Naive B cell (primary cell): ENCODE measurements at regions not wholly inside any gene's neighbourhood (a gene's known extent, or its start where the extent isn't known, plus 50 kb on each side); places are given as distances from the start of the nearest gene placed in this dataset.
A peak's percentile ranks its signal among the peaks of the same experiment; 100 is the strongest.

Experiments
- ATAC-seq, 2 donors: fragments of 150-1000 bp; cut with Tn5 transposase; 2 replicates each; pipeline ENCODE4 v1.10.0; 2021; ENCODE audit warnings: low read depth in 2 of 2, mild to moderate bottlenecking in 2 of 2, moderate library complexity in 2 of 2
- DNase-seq: peaks from one replicate; pipeline ENCODE4 v3.0.0; 2022
- H3K27ac Mint-ChIP-seq, 6 donors: one replicate each; pipeline ENCODE4 v1.8.0; 2020 to 2022; ENCODE audit warnings: mild to moderate bottlenecking in 6 of 6, mixed read lengths in 6 of 6, moderate library complexity in 5 of 6, inconsistent platforms in 2 of 6
- H3K27me3 Mint-ChIP-seq, 3 donors: one replicate each; pipeline ENCODE4 v1.8.0; 2021 to 2022; ENCODE audit warnings: mixed read lengths in 3 of 3, mild to moderate bottlenecking in 1 of 3
- H3K36me3 Mint-ChIP-seq, 2 donors: one replicate each; pipeline ENCODE4 v1.8.0; 2020 to 2022; ENCODE audit warnings: mixed read lengths in 2 of 2, inconsistent platforms in 1 of 2, mild to moderate bottlenecking in 1 of 2
- H3K4me1 Mint-ChIP-seq, 3 donors: one replicate each; pipeline ENCODE4 v1.8.0; 2020 to 2022; ENCODE audit warnings: mixed read lengths in 3 of 3, inconsistent platforms in 1 of 3, mild to moderate bottlenecking in 1 of 3, moderate library complexity in 1 of 3
- H3K4me3 Mint-ChIP-seq, 8 donors: one replicate each; pipeline ENCODE4 v1.8.0; 2020 to 2022; ENCODE audit warnings: mild to moderate bottlenecking in 8 of 8, mixed read lengths in 8 of 8, moderate library complexity in 8 of 8, inconsistent platforms in 2 of 8
- H3K9me3 Mint-ChIP-seq, 7 donors: one replicate each; pipeline ENCODE4 v1.8.0; 2020 to 2022; ENCODE audit warnings: mixed read lengths in 7 of 7, mild to moderate bottlenecking in 5 of 7, inconsistent platforms in 2 of 7, moderate library complexity in 1 of 7

DNA sequence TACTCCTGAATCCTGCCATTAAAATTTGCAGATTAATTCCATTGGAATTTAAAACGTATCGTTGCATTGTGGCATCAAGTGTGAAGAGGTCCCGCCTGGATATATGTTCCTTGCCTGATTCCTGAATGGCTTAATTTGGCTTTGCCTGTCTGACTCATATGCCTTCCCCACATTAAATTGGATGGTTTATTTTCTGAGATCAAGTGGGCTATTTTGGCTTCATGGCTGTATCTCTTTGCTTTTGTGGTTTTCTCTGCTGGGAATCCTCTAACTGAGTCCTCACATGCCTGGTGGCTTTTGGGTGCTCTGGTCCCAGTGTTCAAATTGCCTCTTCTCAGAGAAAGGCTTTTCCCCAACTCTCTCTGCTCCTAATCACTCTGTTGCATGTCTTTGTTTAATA, 127.9 kb upstream of the DYRK2 start:
- no peak for DNase-seq
- Mint-ChIP-seq H3K36me3 (no peaks in the 10 kb centered on the region), H3K9me3 (no peaks in the 10 kb centered on the region), H3K27ac (no peak overlapping the region), H3K4me1 (peaks cover 11 to 18% (median 12%) of the 10 kb centered on the region in 3 donors), H3K27me3 (peaks cover 0 to 5% (median 0%) of the 10 kb centered on the region in 3 donors), H3K4me3 (no peak overlapping the region)
- ATAC-seq: no peak

DNA sequence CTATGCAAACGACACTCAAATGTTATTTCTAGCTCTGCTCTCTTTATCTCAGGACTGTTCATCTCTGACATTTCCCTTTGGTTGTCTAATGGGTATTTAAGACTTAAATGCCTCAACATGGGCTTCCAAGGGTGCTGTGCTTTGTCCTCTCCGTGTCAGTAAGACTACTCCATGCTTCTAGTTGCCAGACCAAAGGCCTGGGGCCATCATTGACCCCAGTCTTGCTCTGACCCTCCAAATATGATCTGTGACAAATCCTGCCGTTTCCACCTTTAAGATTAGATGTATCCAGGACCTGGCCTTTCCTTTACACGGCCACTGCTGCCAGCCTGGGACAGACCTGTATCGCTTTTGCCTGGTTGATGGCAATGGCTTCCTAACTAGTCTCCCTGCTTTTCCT, 126.3 kb upstream of the DYRK2 start:
- ATAC-seq (no peak), DNase-seq (no peak)
- Mint-ChIP-seq H3K4me1 (peaks cover 6 to 9% (median 7%) of the 10 kb centered on the region in 3 donors), H3K4me3 (no peak overlapping the region), H3K27me3 (peaks cover 0 to 1% (median 0%) of the 10 kb centered on the region in 3 donors), H3K27ac (peak overlapping the region in 2 of 6 donors; percentile 7 to 51), H3K36me3 (no peaks in the 10 kb centered on the region), H3K9me3 (no peaks in the 10 kb centered on the region)

DNA sequence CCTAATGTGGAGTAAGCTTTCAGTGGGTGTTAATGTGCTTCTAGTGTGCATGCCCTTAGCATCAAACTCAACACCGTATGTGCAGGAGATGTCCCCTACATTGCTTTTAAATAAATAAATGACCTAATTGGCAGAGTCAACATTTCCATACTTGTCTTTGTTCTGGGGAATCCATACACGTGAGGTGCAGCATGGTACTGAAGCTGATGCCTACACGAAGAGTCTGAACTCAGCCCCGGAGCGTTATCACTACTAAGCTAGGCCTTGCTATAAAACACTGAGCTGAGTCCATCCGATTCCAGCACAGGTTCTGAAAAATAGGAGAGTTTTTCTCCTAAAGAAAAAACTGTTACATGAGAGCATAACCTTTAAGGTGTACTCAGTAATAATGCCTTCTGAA, 125.0 kb upstream of the DYRK2 start:
- H3K4me3 Mint-ChIP-seq: no peak overlapping the region
- H3K36me3 Mint-ChIP-seq: no peaks in the 10 kb centered on the region
- no peaks in the 10 kb centered on the region for H3K9me3 Mint-ChIP-seq
- no peak for DNase-seq
- no peaks in the 10 kb centered on the region for H3K27me3 Mint-ChIP-seq
- H3K4me1 Mint-ChIP-seq: peaks cover 6 to 9% (median 7%) of the 10 kb centered on the region in 3 donors
- no peak for ATAC-seq
- H3K27ac Mint-ChIP-seq: no peak overlapping the region

- DNase-seq: no peak
- peaks cover 0 to 4% (median 0%) of the 10 kb centered on the region in 3 donors for H3K27me3 Mint-ChIP-seq
- peak in 1 of 2 donors; percentile 55 for ATAC-seq
- H3K9me3 Mint-ChIP-seq: no peaks in the 10 kb centered on the region
- no peaks in the 10 kb centered on the region for H3K36me3 Mint-ChIP-seq
- peak overlapping the region in 2 of 6 donors; percentile 9 to 53 for H3K27ac Mint-ChIP-seq
- H3K4me3 Mint-ChIP-seq: no peak overlapping the region
- H3K4me1 Mint-ChIP-seq: peaks cover 6 to 9% (median 7%) of the 10 kb centered on the region in 3 donors
These were observed 123.5 kb upstream of the DYRK2 start for GRCh38 chr12:67524861-67525616.

DNA sequence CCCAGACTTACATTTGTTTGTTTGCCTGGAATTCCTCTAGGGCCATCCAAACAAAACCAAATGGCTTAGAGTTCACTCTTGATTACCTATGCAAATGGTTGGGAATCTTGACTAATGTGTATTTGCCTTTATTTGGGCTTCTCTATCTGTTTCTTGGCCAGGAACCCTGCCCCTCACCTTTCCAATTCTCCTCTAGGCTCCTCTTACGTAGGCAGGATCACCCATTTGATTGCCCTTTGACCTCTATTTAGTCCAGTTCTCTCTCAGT, 123.0 kb upstream of the DYRK2 start:
- peaks cover 6 to 9% (median 7%) of the 10 kb centered on the region in 3 donors for H3K4me1 Mint-ChIP-seq
- no peak for DNase-seq
- H3K27me3 Mint-ChIP-seq: peaks cover 0 to 9% (median under 1%) of the 10 kb centered on the region in 3 donors
- H3K36me3 Mint-ChIP-seq: no peaks in the 10 kb centered on the region
- H3K27ac Mint-ChIP-seq: no peak overlapping the region
- no peaks in the 10 kb centered on the region for H3K9me3 Mint-ChIP-seq
- H3K4me3 Mint-ChIP-seq: no peak overlapping the region
- no peak for ATAC-seq

DNA sequence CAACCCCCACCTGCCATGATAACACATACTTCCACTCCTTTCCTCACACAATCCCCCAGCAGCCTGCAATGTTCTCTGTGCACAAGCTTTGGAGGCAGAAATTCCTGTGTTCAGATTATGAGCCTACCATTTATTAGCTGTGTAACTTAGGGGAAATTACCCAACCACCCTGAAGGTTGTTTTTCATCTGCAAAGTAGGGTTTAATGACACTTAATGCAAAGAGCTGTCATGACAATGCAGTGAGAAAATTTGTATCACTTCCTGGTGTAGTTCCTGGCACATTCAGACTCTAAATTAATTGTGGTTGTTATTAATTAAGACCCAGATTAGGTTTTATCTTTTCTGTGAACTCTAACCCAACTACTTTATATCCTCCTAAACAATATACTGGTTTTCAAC, 122.4 kb upstream of the DYRK2 start:
- no peaks in the 10 kb centered on the region for H3K36me3 Mint-ChIP-seq
- no peak overlapping the region for H3K4me3 Mint-ChIP-seq
- DNase-seq (no peak), ATAC-seq (no peak)
- peaks cover 0 to 15% (median 6%) of the 10 kb centered on the region in 3 donors for H3K27me3 Mint-ChIP-seq
- no peak overlapping the region for H3K27ac Mint-ChIP-seq
- peaks cover 0 to 2% (median 0%) of the 10 kb centered on the region in 7 donors for H3K9me3 Mint-ChIP-seq
- H3K4me1 Mint-ChIP-seq: peaks cover 6 to 9% (median 7%) of the 10 kb centered on the region in 3 donors

DNA sequence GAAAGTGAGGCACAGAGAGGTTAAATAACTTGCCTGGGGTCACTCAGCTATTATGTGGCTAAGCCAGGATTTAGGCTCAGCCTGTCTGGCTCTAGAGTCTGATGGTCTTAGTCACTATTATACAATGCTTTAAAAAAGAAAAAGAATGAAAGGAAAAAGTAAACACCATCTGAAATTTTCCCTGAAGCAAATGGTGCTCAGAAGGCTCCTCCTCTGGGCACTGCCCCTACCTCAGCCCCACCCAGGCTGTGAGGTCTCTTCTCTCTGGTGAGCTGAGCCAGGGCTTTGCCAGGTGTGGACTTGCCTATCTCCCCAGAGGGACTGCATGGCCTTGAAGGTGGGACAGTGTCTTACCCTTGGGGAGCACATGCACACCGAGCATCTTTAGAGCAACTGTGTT, 117.5 kb upstream of the DYRK2 start:
- H3K27ac Mint-ChIP-seq: no peak overlapping the region
- ATAC-seq: no peak
- peaks cover 0 to 2% (median 0%) of the 10 kb centered on the region in 7 donors for H3K9me3 Mint-ChIP-seq

GRCh38 chr12:67531501-67531900, 117.0 kb upstream of the DYRK2 start:
- ATAC-seq (no peak), DNase-seq (no peak)
- Mint-ChIP-seq H3K4me3 (no peak overlapping the region), H3K9me3 (peaks cover 0 to 2% (median 0%) of the 10 kb centered on the region in 7 donors), H3K36me3 (no peaks in the 10 kb centered on the region), H3K27me3 (peaks cover 6 to 24% (median 8%) of the 10 kb centered on the region in 3 donors), H3K27ac (no peak overlapping the region), H3K4me1 (no peaks in the 10 kb centered on the region)

More for the DNA sequence above, 117.5 kb upstream of the DYRK2 start:
- H3K4me1 Mint-ChIP-seq: peaks cover 0 to 1% (median under 1%) of the 10 kb centered on the region in 3 donors
- H3K36me3 Mint-ChIP-seq: no peaks in the 10 kb centered on the region
- DNase-seq: no peak
- peaks cover 6 to 24% (median 8%) of the 10 kb centered on the region in 3 donors for H3K27me3 Mint-ChIP-seq
- no peak overlapping the region for H3K4me3 Mint-ChIP-seq

DNA sequence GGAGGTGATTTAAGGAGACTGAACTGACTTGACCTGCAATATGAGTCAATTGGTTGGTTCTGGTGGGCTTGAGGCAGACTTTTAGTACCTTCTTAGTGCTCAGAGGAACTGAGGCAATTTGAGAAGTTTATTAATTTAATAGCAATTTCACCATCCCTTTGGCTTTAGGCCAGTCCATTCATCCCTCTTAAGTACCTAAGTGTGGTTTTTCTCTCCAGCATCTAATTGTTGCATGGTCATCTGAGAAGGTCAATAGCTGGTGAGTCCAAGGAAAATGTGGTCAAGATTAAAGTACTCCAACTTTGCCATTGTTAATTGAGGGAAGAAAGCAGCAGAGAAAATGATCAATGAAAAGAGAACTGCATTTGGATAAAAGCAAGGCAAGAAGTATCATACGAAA, 115.4 kb upstream of the DYRK2 start:
- DNase-seq: no peak
- H3K4me1 Mint-ChIP-seq: no peaks in the 10 kb centered on the region
- H3K27me3 Mint-ChIP-seq: peaks cover 6 to 29% (median 8%) of the 10 kb centered on the region in 3 donors
- H3K27ac Mint-ChIP-seq: no peak overlapping the region
- H3K36me3 Mint-ChIP-seq: no peaks in the 10 kb centered on the region
- no peak for ATAC-seq
- H3K4me3 Mint-ChIP-seq: no peak overlapping the region
- H3K9me3 Mint-ChIP-seq: peaks cover 0 to 2% (median 0%) of the 10 kb centered on the region in 7 donors

- H3K27ac Mint-ChIP-seq: no peak overlapping the region
- H3K4me1 Mint-ChIP-seq: no peaks in the 10 kb centered on the region
- no peak for ATAC-seq
These were observed 114.5 kb upstream of the DYRK2 start for GRCh38 chr12:67534046-67534445.

DNA sequence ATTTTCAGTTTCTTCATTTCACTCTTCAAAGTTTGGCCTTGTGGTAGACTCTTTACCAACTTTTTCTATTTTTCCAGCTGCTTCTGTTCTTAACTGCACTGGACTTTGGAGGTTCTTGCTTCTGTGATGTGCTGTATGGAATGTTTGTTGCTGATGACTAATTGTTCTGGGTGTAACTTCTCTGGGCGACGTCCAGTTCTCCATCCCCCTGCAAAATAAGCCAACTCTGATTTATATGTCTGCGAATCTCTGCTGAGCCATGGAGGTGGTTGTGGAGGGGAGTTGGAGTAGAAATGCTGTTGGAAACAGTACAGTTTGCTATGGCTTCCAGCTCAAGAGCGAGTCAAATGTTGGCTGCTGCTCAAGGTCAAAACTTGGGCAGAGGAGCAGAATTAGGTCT, 113.9 kb upstream of the DYRK2 start:
- Mint-ChIP-seq H3K27ac (no peak overlapping the region), H3K36me3 (no peaks in the 10 kb centered on the region), H3K4me1 (no peaks in the 10 kb centered on the region), H3K27me3 (peaks cover 6 to 36% (median 12%) of the 10 kb centered on the region in 3 donors), H3K4me3 (no peak overlapping the region), H3K9me3 (peaks cover 0 to 2% (median 0%) of the 10 kb centered on the region in 7 donors)
- DNase-seq (no peak), ATAC-seq (no peak)

More at GRCh38 chr12:67534046-67534445, 114.5 kb upstream of the DYRK2 start:
- Mint-ChIP-seq H3K36me3 (no peaks in the 10 kb centered on the region), H3K27me3 (peaks cover 6 to 30% (median 8%) of the 10 kb centered on the region in 3 donors), H3K4me3 (no peak overlapping the region), H3K9me3 (peaks cover 0 to 2% (median 0%) of the 10 kb centered on the region in 7 donors)
- no peak for DNase-seq

DNA sequence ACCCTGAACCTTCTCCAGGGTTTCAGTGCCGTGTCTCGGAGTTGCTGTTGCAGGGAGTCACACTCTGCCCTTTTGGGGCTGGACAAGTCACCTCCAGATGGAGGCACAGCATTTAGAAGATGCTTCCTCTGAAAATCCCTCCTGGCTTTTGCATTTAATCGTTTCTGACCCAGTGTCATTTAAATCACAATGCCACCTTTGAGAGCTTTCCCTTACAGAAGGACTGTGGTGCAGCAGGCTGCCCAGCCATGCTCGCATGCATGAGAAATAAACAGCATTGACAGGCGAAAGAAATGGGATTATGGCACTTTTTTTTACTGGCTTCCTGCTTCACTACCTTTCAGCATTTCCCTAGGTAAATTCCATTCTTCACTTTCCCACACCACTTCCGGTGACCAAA, 113.4 kb upstream of the DYRK2 start:
- DNase-seq (no peak), ATAC-seq (no peak)
- H3K9me3 Mint-ChIP-seq: peaks cover 0 to 2% (median 0%) of the 10 kb centered on the region in 7 donors
- peaks cover 6 to 36% (median 16%) of the 10 kb centered on the region in 3 donors for H3K27me3 Mint-ChIP-seq
- peaks cover 0 to 5% (median 0%) of the 10 kb centered on the region in 3 donors for H3K4me1 Mint-ChIP-seq
- no peak overlapping the region for H3K27ac Mint-ChIP-seq
- H3K36me3 Mint-ChIP-seq: no peaks in the 10 kb centered on the region
- H3K4me3 Mint-ChIP-seq: no peak overlapping the region

DNA sequence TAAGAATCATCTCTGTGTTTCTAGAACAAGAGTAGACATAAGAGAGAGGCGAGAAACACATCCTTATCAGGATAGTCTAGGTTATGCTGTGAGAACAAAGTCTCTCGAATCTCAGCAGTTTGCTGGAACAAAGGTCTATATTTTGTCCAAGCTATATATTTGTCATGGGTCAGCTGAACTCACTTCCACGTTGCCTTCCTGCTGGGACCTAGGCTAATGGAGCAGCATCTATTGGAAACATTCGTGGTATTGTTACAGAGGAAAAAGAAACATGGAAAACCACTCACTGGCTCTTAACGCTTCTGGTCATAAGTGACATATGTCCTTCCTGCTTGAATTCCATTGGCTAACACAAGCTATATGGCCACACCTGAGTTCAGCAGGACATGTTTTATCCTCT, 112.6 kb upstream of the DYRK2 start:
- Mint-ChIP-seq H3K27me3 (peaks cover 6 to 29% (median 12%) of the 10 kb centered on the region in 3 donors), H3K9me3 (no peaks in the 10 kb centered on the region), H3K4me3 (no peak overlapping the region), H3K27ac (no peak overlapping the region), H3K4me1 (peaks cover 0 to 5% (median 0%) of the 10 kb centered on the region in 3 donors), H3K36me3 (no peaks in the 10 kb centered on the region)
- DNase-seq: no peak
- ATAC-seq: no peak

- ATAC-seq: no peak
- Mint-ChIP-seq H3K9me3 (no peaks in the 10 kb centered on the region), H3K4me1 (peaks cover 4 to 6% (median 5%) of the 10 kb centered on the region in 3 donors), H3K27me3 (peaks cover 6 to 30% (median 9%) of the 10 kb centered on the region in 3 donors), H3K27ac (no peak overlapping the region), H3K36me3 (no peaks in the 10 kb centered on the region), H3K4me3 (no peak overlapping the region)
- no peak for DNase-seq
These were observed 109.2 kb upstream of the DYRK2 start for GRCh38 chr12:67539329-67539728.
